HUDEP-2 (cell line): ENCODE measurements at regions not wholly inside any gene's neighbourhood (a gene's known extent, or its start where the extent isn't known, plus 50 kb on each side); places are given as distances from the start of the nearest gene placed in this dataset.

Experiments used
- DNase-seq, 76 experiments: peaks; one replicate each; lab custom pipeline; 2025; ENCODE audit not compliant: unreplicated experiment in 76 of 76; lab: John Stamatoyannopoulos, UW

DNA sequence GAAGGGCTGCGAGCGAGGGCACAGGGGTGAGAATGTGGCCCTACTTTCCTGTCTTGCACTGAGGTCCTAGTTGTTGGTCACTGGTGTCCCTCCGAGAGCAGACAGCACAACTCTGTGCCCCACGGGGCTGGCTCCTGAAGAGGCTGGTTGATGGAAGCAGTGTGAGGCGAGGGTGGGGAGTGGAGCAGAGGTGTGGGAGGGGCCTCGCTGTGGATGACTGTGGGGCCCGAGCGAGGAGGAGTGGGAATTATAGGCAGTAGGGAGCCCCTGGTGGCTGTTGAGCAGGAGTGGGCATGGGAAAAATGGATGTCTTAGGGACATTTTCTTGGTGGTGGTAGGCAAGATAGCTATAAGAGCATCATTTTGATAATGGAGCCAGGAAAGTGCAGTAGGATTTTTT is 660.5 kb upstream of the HS6ST1 start:
- no peak for DNase-seq

DNA sequence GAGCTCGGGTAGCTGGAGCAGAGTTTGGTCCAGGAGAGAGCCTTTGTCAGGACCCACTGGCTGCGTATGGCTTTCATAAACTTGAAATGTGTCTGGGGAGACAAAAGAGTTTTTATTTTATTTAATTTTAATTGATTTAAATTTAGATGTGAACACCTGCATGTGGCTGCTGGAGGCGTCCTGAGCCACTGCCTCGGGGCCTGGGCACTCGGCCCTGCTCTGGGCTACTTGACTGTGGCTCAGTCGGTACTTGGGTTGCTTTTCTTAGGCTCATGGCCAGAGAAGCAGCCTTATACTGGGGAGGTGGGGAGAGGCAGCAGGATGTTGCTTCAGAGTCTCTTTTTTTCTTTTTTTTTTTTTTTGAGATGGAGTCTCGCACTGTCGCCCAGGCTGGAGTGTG is 661.8 kb upstream of the HS6ST1 start:
- DNase-seq: no peak

DNA sequence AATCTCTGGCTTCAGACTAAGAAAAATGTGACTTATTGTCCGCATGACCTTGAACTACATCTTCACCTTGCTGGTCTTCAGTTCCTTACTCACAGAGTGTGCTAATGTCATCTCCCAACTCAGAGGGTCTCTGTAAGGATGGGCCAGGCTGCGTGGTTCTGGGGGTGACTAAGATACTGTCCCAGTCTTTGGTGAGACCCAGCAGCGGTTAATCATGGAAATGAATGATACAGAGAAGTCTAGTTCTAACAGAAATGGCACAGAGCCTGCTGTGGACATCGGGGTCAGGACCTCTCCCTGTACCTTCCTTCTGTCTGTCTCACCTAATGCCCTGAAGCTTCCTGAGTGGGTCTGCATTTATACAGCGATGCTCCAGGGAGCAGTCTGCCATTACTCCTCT is 662.7 kb upstream of the HS6ST1 start:
- DNase-seq: no peak

DNA sequence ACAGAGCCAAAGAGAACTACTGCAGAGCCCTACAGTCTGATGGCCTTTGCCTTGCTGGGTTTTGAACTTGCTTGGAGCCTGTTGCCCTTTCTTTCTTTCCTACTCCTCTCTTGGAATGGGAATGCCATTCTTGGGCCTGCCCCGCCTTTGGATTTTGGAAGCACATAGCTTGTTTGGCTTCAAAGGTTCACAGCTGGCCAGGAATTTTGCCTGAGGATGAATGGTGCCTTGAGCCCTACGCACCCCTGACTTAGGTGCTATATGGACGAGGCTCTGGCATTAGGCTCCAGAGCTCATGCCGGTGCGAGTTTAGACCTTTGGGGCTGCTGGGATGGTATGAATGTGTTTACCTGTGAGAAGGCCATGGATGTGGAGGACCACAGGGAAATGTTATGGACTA is 663.3 kb upstream of the HS6ST1 start:
- no peak for DNase-seq

DNA sequence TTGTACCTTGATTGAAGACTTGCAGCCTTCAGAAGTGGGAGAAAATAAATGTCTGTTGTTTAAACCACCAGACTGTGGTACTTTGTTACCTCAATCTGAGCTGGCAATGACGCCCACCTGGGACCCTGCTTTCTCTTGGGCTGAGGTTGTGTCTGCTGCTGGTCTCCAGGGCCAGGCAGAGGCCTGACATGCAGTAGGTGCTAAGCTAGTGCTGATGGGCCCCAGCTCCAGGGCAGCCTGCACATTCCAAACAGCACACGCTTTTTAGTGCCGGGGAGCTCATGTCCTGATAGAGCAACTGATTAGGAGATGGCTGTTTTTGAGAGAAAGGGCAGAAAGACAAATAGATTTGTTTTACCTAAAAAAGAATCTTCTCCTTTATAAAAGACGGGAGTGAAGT is 664.0 kb upstream of the HS6ST1 start:
- DNase-seq: no peak

DNA sequence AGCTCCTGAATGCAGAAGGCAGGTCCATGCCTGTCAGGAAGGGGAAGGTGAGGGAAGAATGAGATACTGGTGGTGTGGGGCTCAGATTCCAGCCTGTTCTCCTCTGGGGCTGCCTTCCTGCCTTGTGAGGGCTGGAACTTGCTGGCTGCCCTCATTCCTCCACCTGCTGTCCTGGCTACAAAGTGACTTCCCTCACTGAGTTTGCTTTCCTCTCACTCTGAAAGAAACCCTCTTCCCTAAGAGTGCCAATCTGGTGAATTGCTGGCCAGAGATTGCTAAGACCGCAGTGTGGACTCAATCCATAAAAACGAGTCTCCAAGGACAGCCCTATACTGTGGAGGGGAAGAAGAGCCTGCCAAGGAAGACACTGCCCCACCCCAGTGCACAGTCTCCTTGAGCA is 664.4 kb upstream of the HS6ST1 start:
- DNase-seq: no peak

DNA sequence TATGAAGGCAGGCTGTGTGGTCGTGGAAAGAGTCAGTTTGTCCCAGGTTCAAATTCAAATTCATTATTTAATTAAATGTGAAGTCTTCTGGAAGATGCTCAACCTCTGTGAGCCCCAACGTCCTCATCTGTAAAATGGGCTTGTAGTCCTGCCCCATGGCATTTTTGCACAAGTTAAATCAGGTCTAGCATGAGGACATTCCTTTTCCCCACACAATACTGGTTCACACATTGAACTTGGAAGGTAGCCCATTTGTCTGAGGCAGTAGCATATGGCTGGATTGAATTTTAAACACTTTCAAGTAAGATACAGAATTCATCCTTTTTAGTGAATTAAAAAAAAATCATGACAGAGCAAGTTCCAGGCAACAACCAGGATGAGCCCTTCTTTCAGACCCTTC is 665.4 kb upstream of the HS6ST1 start:
- no peak for DNase-seq

DNA sequence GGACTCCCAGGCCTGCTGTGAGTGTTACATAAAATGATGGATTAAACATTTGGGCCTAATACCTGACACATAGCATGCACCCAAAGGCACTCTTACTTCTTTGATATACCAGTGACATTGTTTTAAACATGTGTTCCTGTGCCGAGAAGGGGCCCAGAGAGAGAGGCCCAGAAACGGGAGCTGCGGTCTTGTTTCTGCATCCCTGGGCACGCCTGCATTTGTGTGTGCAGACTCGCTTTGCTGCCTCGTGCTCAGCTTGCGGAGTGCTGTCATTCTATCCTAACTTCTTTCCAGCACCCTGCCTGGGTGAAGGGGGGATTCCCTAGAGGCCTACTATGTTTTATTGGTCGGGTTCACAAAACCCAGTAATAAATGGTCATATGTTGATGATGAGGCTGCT is 666.2 kb upstream of the HS6ST1 start:
- DNase-seq: no peak

DNA sequence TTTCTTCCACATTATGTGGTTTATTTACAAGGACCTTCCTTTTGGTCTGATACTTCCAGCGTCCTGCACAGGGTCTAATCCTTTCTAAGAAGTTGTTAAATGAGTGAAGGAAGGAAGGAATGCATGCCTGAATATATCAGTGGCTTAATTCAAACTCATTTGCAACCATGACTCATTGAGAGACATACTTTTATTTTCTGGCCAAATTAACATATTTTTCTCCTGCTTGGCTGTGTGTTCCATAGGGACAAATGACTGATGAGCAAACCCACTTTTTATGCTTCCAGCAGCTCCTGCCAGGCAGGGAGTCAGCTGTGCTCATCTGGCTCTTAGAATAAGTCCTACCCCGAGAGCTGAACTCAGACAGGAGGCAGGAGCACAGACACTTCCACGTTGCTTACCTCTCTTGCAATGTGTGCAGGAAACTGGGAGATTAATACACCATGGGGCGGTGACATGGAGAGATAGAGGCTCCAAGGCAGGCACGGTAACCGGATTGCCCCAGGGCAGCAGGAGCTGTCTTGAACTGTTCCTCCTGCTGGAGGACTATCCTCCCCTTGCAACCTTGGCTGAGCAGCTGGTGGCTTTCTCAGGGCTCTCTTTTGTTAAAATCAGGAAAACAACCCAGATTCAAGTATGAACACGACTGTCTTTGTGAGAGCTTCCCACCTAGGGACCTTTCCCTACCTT is 667.5 kb upstream of the HS6ST1 start:
- no peak for DNase-seq

DNA sequence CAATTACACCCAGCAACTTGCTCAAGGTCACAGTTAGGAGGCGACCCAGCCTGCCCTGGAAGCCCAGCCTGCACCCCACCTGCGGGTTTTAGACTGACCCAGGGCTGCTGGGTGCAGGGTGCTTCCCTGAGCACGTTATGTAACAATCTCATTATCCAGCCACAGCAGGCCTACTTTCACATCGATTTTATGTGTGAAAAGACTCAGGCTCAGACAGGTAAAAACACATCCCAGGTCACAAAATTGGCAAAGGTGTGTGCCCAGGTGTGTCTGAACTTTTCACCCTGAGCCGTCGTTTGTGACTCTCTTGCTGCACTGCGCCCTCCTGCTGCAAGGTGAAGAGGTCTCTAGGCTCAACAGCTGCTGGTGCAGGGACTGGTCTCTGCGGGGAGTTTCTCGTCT is 668.2 kb upstream of the HS6ST1 start:
- no peak for DNase-seq

DNA sequence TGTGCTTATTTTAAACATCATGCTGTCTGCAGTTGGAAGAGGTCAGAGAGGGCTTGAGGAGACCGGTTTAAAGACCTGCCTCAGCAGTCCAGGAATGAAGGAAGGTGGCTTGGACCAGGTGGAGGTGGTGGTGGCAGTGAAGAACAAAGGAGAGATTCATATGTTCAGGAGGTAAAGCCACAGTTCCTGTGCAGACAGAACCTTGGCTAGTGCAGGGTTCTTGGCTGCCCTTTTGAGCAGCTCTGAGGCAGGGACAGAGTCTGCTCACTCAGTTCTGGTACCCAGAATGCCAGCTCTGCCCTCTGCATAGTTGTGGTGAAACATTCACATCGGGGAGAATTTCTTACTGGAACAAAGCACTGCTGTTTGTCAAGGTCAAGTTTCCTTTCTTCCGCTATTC is 669.7 kb upstream of the HS6ST1 start:
- DNase-seq: no peak

DNA sequence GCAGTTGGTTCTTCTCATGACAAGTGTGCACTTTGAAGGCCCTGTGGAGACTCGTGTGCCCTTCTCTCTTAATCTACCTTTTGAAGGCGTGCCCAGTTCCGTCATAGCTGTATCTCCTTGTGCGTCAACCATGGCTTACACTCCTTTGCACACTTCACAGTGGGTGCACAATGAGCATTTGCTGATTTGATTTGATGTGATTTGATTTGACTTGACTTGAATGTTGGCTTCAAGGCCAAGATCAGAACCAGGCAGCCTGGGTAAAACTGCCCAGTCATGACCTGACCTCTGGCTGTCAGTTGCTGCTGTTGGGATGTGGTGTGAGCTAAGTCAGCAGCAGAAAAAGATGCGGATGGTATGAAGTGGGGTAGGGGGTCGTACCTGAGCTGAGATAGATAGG is 670.3 kb upstream of the HS6ST1 start:
- no peak for DNase-seq

DNA sequence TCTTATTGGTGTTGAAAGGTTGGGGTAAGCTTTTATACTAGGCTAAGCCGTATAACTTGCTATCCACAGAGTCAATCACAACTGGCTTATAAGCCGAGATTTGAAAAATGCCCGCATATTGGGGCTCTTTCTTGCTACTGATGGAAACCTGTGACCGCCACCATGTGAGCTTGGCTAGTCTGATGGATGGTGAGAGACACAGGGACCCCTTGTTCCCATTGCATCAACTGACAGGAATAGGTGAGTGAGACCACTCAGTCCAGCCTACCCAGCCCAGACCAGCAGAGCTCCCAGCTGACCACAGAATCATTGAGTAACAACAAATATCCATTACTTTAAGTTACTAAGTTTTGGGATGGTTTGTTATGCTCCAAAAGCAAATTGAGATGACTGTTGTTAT is 676.4 kb upstream of the HS6ST1 start:
- no peak for DNase-seq

DNA sequence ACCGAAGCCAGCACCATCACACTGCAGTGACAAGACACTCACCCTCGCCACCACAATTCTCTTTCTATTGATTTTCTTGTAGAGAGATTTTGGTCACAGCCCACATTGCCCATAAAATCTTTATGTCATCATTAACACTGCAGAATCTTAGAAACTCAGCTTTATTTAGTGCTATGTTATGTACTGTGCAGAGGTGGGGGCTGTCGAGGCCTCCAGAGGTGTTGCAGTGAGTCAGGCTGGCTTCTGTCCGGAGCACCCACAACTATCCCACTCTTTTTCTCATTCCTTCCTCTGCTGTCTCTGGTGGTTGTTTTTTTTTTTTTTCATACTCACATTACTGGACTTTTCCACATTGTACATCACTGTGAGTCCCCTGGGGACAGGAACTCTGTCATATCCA is 677.4 kb upstream of the HS6ST1 start:
- DNase-seq: no peak

DNA sequence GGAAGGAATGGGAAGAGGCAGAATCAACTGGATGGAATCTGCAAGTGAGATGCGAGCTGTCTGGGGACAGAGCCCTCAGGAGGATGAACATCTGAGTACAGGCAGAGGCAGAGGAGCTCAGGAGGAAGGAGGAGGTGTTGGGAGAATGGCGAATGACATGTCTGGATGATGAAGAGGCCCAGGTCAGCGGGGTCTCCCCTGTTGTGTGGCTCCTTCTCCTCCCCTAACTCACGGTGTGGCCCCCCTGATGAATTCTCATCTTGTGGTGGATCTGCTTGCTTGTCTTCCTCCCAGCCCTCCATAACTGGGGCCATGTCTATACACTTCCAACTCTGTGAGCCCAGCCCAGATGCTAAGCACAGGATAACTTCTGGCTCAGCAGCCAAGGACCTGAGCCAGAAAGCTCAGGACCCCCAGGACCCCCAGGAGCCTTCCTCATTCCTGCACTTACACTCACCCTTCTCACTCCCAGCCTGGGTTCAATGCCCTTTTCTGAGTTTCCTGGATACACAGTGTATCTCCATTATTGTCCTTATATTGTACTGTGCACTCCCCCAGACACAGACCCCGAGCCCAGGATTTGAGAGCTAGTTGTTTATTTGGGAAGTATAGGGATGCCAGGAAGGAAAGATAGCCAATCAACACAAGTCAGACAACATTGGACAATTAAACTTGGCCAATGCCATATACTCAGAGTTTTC is 678.6 kb upstream of the HS6ST1 start:
- no peak for DNase-seq

DNA sequence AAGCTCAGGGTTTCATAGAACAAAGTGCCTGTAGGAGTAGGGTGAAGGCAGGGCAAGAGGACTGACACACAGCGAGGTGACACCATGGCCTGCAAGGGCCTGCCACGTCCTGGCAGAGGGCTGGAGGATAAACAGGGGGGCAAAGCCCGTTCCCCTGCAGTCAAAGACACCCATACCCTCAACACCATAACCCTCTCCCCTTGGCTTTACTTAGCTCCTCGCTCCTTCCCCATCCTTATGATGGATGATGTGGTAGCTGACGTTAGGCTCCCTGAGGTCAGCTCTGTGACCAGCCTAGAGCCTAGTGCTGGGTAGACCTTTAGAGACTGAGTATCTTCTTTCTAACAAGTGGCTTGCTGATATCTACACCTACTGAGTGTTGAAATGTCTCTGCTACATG is 683.3 kb upstream of the HS6ST1 start:
- DNase-seq: no peak

DNA sequence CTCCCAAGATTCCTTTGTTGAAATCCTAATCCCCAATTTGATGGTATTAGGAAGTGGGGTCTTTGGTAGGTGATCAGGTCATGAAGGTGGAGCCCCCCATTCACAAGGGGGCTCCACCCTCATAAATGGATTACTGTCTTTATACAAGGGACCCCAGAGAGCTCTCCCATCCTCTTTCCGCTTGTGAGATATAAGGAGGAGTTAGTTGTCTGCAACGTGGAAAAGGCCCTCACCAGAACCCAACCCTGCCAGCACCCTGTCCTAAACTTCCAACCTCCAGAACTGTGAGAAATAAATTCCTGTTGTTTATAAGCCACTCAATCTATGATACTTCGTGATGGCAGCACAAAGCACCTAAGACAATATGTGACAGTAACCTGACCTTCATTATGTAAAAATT is 684.1 kb upstream of the HS6ST1 start:
- DNase-seq: no peak

DNA sequence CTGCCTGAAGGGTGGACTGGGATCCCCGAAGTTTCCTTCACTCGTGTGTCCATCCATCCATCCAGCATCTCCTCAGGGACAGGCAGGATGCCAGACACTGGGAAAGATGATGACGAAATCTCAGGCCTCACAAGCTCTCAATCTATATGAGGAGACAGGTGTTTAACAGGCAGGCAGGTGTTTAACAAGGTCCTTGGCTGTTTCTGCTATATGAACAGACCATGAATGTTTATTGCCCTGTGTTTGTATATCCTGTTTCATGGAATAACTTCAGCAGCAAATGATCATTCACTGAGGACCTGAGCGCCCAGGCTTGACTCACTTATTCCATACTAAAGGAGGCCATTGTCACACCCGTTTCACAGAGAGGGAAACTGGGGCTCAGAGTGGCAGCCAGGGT is 685.8 kb upstream of the HS6ST1 start:
- no peak for DNase-seq

DNA sequence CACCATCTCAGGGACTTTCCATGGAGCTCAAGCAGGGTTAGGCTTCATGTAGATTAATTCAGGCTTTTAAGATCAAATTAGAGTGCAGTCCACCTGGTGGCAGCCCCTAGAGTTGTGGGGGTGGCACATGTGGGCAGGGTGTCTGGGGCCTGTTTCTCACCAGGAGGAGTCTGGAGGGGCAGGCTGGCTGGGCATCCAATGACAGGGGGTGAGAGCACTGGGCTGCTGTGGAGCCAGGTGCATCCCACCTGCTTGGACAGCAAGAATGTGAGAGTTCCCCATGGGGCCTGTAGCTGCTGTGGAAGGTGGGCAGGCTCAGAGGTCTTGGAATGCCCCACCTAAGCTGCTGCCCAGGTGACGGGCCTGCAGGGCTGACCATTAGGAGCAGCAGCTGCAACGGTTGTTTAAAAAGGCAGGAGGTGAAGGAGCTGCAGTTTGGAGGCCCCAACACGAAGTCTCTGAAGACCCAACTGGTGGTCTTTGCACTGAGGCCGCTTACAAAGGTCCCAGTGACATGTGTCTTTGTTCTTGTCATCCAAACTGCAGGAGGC is 686.3 kb upstream of the HS6ST1 start:
- no peak for DNase-seq

DNA sequence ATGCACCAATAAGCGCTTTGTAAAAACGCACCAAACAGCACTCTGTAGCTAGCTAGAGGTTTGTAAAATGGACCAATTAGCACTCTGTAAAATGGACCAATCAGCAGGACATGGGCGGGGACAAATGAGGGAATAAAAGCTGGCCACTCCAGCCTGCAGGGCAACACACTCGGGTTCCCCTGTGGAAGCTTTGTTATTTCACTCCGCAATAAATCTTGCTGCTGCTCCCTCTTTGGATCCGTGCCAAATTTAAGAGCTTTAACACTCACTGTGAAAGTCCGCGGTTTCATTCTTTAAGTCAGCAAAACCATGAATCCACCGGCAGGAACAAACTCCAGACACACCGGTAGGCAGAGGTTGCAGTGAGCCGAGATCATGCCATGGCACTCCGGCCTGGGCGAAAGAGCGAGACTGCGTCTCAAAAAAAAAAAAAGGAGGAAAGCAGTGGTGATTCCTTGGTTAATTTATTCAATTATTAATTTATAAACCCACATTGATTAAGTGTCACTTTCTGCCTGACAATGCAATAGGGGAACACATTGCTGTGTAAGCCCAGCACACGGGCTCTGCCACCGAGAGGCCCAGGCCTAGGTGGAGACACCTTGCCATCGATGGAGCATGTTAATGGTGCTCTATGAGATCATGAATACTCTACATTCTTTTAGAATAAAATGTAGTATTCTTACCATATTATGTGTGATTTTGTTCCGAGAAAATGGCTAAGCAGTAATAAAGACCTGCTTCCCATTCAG is 687.6 kb upstream of the HS6ST1 start:
- DNase-seq: no peak

DNA sequence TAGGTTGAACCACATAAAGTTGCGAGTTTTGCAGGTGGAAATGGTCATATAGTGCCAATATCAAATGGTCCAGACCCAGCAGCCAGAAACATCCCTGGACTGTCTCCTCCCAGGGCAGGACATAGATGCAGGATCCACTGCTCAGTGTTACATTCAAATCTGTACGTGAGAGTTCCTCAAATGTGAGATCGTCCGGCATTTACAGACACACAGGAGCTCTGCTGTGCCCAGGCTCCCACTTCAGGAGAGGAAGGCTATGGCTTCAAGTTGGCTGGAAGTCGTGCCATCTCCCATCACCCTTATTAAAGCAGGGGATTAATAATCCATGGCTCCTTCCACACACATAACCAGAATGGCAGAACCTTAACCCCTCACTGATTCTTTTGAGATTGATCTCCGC is 688.2 kb upstream of the HS6ST1 start:
- no peak for DNase-seq
